ENCODE measurements at regions not wholly inside any gene's neighbourhood (a gene's known extent, or its start where the extent isn't known, plus 50 kb on each side); places are given as distances from the start of the nearest gene placed in this dataset.

DNA sequence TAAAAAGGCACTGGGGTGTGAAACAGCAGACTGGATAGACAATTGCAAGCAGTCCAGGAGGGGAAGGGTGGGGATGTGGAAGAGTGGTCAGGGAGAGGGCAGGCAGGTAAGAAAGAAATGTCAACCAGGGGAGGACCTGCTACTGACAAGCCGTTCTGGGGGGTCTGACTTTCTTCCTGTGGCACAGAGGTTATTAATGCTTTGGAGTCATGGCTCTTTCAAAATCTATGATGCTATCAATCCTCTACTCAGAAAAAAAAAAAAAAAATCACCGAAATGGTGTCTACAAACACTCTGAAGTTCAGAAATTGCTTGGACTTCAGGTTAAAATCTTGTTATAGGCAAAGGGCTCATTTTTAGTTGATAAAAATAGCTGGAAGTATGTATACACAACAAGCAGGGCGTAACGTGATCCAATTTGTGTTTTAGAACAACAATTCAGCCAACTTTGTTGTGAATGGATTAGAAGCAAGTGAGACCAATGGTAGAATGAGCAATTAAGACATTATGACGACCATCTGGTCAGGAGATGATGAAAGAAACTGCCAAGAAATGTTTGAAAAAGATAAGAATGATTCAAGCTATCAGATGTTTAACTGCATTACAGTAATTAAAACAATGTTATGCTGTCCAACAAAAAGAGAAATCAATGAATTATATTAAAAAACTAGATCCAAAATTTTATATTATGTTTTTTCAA lies 255.2 kb downstream of the DEPDC1B start:
- no peak for TF ChIP-seq EP300 (IDR thresholded peaks at IDR 0.05)
- no peak for TF ChIP-seq POLR2A (IDR thresholded peaks at IDR 0.05; ENCODE audit: low read depth)
- TF ChIP-seq, protein P1, sequence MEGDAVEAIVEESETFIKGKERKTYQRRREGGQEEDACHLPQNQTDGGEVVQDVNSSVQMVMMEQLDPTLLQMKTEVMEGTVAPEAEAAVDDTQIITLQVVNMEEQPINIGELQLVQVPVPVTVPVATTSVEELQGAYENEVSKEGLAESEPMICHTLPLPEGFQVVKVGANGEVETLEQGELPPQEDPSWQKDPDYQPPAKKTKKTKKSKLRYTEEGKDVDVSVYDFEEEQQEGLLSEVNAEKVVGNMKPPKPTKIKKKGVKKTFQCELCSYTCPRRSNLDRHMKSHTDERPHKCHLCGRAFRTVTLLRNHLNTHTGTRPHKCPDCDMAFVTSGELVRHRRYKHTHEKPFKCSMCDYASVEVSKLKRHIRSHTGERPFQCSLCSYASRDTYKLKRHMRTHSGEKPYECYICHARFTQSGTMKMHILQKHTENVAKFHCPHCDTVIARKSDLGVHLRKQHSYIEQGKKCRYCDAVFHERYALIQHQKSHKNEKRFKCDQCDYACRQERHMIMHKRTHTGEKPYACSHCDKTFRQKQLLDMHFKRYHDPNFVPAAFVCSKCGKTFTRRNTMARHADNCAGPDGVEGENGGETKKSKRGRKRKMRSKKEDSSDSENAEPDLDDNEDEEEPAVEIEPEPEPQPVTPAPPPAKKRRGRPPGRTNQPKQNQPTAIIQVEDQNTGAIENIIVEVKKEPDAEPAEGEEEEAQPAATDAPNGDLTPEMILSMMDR (IDR thresholded peaks at IDR 0.05), result no peak
- no peak for TF ChIP-seq POLR2AphosphoS5 (IDR thresholded peaks at IDR 0.05)
